ENCODE measurements at regions not wholly inside any gene's neighbourhood (a gene's known extent, or its start where the extent isn't known, plus 50 kb on each side); places are given as distances from the start of the nearest gene placed in this dataset.

DNA sequence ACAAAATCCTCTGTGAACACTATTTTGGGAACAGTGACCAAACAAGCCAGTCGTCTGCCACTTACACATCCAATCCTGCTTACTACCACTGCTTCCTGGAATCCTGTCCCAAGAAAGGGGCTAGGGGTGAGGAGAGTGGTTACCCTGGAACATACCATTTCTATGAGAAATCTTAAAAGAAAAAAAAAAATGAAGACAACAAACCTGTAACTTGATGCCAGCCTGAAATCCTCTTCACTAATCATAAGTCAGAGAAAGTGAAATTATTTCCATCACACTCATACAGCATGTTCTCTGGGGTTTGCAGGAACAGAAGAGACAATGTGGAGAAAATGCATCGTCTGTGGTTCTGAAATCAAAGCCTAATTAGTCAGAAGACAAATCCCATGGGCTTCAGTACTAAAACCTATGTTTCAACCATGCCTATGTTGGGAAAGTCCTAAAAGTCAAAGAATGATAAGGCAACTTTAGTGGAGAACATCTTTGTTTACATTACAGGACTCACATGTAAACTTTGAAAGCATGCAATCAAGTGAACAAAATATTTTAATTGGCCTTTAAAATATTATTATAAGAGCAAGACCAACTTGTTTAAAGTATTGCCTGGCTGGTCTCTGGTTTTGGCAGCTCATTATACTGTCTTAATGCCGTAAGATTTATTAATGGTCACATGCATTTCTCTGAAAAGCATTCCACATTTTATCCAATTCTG is 220.7 kb downstream of the LTN1 start:
- TF ChIP-seq, protein P1, sequence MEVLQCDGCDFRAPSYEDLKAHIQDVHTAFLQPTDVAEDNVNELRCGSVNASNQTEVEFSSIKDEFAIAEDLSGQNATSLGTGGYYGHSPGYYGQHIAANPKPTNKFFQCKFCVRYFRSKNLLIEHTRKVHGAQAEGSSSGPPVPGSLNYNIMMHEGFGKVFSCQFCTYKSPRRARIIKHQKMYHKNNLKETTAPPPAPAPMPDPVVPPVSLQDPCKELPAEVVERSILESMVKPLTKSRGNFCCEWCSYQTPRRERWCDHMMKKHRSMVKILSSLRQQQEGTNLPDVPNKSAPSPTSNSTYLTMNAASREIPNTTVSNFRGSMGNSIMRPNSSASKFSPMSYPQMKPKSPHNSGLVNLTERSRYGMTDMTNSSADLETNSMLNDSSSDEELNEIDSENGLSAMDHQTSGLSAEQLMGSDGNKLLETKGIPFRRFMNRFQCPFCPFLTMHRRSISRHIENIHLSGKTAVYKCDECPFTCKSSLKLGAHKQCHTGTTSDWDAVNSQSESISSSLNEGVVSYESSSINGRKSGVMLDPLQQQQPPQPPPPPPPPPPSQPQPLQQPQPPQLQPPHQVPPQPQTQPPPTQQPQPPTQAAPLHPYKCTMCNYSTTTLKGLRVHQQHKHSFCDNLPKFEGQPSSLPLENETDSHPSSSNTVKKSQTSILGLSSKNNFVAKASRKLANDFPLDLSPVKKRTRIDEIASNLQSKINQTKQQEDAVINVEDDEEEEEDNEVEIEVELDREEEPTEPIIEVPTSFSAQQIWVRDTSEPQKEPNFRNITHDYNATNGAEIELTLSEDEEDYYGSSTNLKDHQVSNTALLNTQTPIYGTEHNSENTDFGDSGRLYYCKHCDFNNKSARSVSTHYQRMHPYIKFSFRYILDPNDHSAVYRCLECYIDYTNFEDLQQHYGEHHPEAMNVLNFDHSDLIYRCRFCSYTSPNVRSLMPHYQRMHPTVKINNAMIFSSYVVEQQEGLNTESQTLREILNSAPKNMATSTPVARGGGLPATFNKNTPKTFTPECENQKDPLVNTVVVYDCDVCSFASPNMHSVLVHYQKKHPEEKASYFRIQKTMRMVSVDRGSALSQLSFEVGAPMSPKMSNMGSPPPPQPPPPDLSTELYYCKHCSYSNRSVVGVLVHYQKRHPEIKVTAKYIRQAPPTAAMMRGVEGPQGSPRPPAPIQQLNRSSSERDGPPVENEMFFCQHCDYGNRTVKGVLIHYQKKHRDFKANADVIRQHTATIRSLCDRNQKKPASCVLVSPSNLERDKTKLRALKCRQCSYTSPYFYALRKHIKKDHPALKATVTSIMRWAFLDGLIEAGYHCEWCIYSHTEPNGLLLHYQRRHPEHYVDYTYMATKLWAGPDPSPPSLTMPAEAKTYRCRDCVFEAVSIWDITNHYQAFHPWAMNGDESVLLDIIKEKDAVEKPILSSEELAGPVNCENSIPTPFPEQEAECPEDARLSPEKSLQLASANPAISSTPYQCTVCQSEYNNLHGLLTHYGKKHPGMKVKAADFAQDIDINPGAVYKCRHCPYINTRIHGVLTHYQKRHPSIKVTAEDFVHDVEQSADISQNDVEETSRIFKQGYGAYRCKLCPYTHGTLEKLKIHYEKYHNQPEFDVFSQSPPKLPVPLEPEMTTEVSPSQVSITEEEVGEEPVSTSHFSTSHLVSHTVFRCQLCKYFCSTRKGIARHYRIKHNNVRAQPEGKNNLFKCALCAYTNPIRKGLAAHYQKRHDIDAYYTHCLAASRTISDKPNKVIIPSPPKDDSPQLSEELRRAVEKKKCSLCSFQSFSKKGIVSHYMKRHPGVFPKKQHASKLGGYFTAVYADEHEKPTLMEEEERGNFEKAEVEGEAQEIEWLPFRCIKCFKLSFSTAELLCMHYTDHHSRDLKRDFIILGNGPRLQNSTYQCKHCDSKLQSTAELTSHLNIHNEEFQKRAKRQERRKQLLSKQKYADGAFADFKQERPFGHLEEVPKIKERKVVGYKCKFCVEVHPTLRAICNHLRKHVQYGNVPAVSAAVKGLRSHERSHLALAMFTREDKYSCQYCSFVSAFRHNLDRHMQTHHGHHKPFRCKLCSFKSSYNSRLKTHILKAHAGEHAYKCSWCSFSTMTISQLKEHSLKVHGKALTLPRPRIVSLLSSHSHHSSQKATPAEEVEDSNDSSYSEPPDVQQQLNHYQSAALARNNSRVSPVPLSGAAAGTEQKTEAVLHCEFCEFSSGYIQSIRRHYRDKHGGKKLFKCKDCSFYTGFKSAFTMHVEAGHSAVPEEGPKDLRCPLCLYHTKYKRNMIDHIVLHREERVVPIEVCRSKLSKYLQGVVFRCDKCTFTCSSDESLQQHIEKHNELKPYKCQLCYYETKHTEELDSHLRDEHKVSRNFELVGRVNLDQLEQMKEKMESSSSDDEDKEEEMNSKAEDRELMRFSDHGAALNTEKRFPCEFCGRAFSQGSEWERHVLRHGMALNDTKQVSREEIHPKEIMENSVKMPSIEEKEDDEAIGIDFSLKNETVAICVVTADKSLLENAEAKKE (CRISPR knock-in tag; IDR thresholded peaks at IDR 0.05) = no peak
- TF ChIP-seq, protein P2, sequence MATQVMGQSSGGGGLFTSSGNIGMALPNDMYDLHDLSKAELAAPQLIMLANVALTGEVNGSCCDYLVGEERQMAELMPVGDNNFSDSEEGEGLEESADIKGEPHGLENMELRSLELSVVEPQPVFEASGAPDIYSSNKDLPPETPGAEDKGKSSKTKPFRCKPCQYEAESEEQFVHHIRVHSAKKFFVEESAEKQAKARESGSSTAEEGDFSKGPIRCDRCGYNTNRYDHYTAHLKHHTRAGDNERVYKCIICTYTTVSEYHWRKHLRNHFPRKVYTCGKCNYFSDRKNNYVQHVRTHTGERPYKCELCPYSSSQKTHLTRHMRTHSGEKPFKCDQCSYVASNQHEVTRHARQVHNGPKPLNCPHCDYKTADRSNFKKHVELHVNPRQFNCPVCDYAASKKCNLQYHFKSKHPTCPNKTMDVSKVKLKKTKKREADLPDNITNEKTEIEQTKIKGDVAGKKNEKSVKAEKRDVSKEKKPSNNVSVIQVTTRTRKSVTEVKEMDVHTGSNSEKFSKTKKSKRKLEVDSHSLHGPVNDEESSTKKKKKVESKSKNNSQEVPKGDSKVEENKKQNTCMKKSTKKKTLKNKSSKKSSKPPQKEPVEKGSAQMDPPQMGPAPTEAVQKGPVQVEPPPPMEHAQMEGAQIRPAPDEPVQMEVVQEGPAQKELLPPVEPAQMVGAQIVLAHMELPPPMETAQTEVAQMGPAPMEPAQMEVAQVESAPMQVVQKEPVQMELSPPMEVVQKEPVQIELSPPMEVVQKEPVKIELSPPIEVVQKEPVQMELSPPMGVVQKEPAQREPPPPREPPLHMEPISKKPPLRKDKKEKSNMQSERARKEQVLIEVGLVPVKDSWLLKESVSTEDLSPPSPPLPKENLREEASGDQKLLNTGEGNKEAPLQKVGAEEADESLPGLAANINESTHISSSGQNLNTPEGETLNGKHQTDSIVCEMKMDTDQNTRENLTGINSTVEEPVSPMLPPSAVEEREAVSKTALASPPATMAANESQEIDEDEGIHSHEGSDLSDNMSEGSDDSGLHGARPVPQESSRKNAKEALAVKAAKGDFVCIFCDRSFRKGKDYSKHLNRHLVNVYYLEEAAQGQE (IDR thresholded peaks at IDR 0.05; ENCODE audit: unreplicated experiment) = no peak
- no peak for TF ChIP-seq EZH2phosphoT487 (IDR thresholded peaks at IDR 0.05; ENCODE audit: unreplicated experiment)
- H3K4me3 Mint-ChIP-seq = no peak overlapping the region
- no peaks in the 10 kb centered on the region for H3F3A ChIP-seq (replicated peaks; ENCODE audit: low read depth)
- H2AFZ ChIP-seq = no peak overlapping the region
- no peak overlapping the region for H3K4me2 ChIP-seq
- no peaks in the 10 kb centered on the region for H3K4me1 Mint-ChIP-seq
- H3K27me3 Mint-ChIP-seq (ENCODE audit: insufficient read depth, low read depth, poor library complexity) = no peaks in the 10 kb centered on the region
- H3K4me1 ChIP-seq (ENCODE audit: insufficient read depth) = no peaks in the 10 kb centered on the region
- no peaks in the 10 kb centered on the region for H3K36me3 ChIP-seq (ENCODE audit: insufficient read depth)
- ATAC-seq = no peak
- DNase-seq (ENCODE audit: low spot score) = no peak
- 0 out of 3 replicates have a peak, but pooled peaks cover 5% of the 10 kb centered on the region for H3K36me3 Mint-ChIP-seq (ENCODE audit: low read depth)
- H3K4me3 ChIP-seq = no peak overlapping the region
- H3K9me3 Mint-ChIP-seq = peaks cover 5% of the 10 kb centered on the region
- no peak overlapping the region for H3K27ac Mint-ChIP-seq
- peaks cover 1% of the 10 kb centered on the region; the same call in 1 of the 2 replicates for H3K9me2 ChIP-seq (ENCODE audit: insufficient read depth)
- H3K79me2 ChIP-seq (replicated peaks; ENCODE audit: insufficient read depth) = no peaks in the 10 kb centered on the region
- H4K20me1 ChIP-seq (replicated peaks; ENCODE audit: insufficient read depth) = no peaks in the 10 kb centered on the region
- no peak overlapping the region for H3K27ac ChIP-seq (ENCODE audit: low read depth)
- no peaks in the 10 kb centered on the region for H3K27me3 ChIP-seq (ENCODE audit: insufficient read depth)

Data from GM23338 (cell line).